ENCODE measurements at regions not wholly inside any gene's neighbourhood (a gene's known extent, or its start where the extent isn't known, plus 50 kb on each side); places are given as distances from the start of the nearest gene placed in this dataset.
"Not testable (repeated sequence)": the region's sequence is repeated elsewhere in the genome, so short reads cannot be mapped to it uniquely, and the experiment has no call there.

- DNase-seq (ENCODE audit: low spot score), result no peak
Observed at GRCh38 chr5:4019009-4019769, 423.6 kb downstream of the IRX1 start.

- DNase-seq (ENCODE audit: low spot score), result no peak
Observed at GRCh38 chr5:4019841-4020240, 424.2 kb downstream of the IRX1 start.

- no peak for DNase-seq (ENCODE audit: low spot score)
Observed at GRCh38 chr5:4020400-4020799, 424.8 kb downstream of the IRX1 start.

GRCh38 chr5:4022056-4022670 lies 426.5 kb downstream of the IRX1 start:
- no peak for DNase-seq (ENCODE audit: low spot score)

- DNase-seq (ENCODE audit: low spot score), result no peak
Observed at GRCh38 chr5:4023091-4023752, 427.6 kb downstream of the IRX1 start.

- DNase-seq (ENCODE audit: low spot score), result no peak
Observed at GRCh38 chr5:4023753-4024335, 428.2 kb downstream of the IRX1 start.

- no peak for DNase-seq (ENCODE audit: low spot score)
Observed at GRCh38 chr5:4027088-4027734, 431.6 kb downstream of the IRX1 start.

- DNase-seq (ENCODE audit: low spot score), result no peak
Observed at GRCh38 chr5:4028384-4028783, 432.8 kb downstream of the IRX1 start.

GRCh38 chr5:4033546-4033945 lies 437.9 kb downstream of the IRX1 start:
- not testable (repeated sequence) for DNase-seq (ENCODE audit: low spot score)

- no peak for DNase-seq (ENCODE audit: low spot score)
Observed at GRCh38 chr5:4036861-4037260, 441.2 kb downstream of the IRX1 start.

- DNase-seq (ENCODE audit: low spot score), result no peak
Observed at GRCh38 chr5:4038994-4039393, 443.4 kb downstream of the IRX1 start.

GRCh38 chr5:4042311-4042710 lies 446.7 kb downstream of the IRX1 start:
- DNase-seq (ENCODE audit: low spot score), result no peak

- no peak for DNase-seq (ENCODE audit: low spot score)
Observed at GRCh38 chr5:4043135-4043534, 447.5 kb downstream of the IRX1 start.

- DNase-seq (ENCODE audit: low spot score), result no peak
Observed at GRCh38 chr5:4044881-4045280, 449.2 kb downstream of the IRX1 start.

GRCh38 chr5:4048398-4048797 lies 452.8 kb downstream of the IRX1 start:
- no peak for DNase-seq (ENCODE audit: low spot score)

GRCh38 chr5:4050203-4050602 lies 454.6 kb downstream of the IRX1 start:
- DNase-seq (ENCODE audit: low spot score), result no peak

GRCh38 chr5:4053136-4053535 lies 457.5 kb downstream of the IRX1 start:
- no peak for DNase-seq (ENCODE audit: low spot score)

- no peak for DNase-seq (ENCODE audit: low spot score)
Observed at GRCh38 chr5:4054092-4054491, 458.5 kb downstream of the IRX1 start.

- DNase-seq (ENCODE audit: low spot score), result no peak
Observed at GRCh38 chr5:4058899-4059298, 463.3 kb downstream of the IRX1 start.

- DNase-seq (ENCODE audit: low spot score), result no peak
Observed at GRCh38 chr5:4065472-4066320, 470.1 kb downstream of the IRX1 start.

GRCh38 chr5:4068171-4068570 lies 472.5 kb downstream of the IRX1 start:
- no peak for DNase-seq (ENCODE audit: low spot score)

GRCh38 chr5:4078544-4078943 lies 482.9 kb downstream of the IRX1 start:
- DNase-seq (ENCODE audit: low spot score), result no peak

All from HuH-7.5 (cell line).